ENCODE measurements at regions not wholly inside any gene's neighbourhood (a gene's known extent, or its start where the extent isn't known, plus 50 kb on each side); places are given as distances from the start of the nearest gene placed in this dataset.

GRCh38 chr3:135911110-135911509 lies 54.4 kb upstream of the PPP2R3A start:
- DNase-seq (ENCODE audit: low spot score), result no peak

GRCh38 chr3:135915206-135915605 lies 50.3 kb upstream of the PPP2R3A start:
- DNase-seq (ENCODE audit: low spot score), result no peak
